Keratinocyte (primary cell): ENCODE measurements at regions not wholly inside any gene's neighbourhood (a gene's known extent, or its start where the extent isn't known, plus 50 kb on each side); places are given as distances from the start of the nearest gene placed in this dataset.

ENCODE experiments used
- DNase-seq: peaks from one replicate; pipeline ENCODE4 v3.0.0-alpha.2; 2011; ENCODE audit warnings: low read depth, missing footprints, low spot score
- FAIRE-seq: peaks from 2 replicates; lab custom pipeline; 2011; peaks lifted over from hg19 to GRCh38; lab: Jason Lieb, UNC
- H2AFZ ChIP-seq: 2 replicates; pipeline ENCODE4 v1.6.0; 2012; ENCODE audit warnings: low read length, control low read depth, inconsistent platforms; ENCODE audit not compliant: control insufficient read depth
- H3K27ac ChIP-seq: 2 replicates; pipeline ENCODE4 v1.5.1; 2011; ENCODE audit warnings: low read length; ENCODE audit not compliant: control insufficient read depth, insufficient read depth
- H3K27me3 ChIP-seq: 3 replicates; pipeline ENCODE4 v1.6.0; 2011; ENCODE audit warnings: low read length; ENCODE audit not compliant: control insufficient read depth, insufficient read depth; ENCODE audit errors: extremely low read depth
- H3K36me3 ChIP-seq, 2 experiments: 2 replicates in 1 of 2; 3 replicates in 1 of 2; pipeline ENCODE4 v1.5.1; 2011; ENCODE audit warnings: low read length in 2 of 2, mild to moderate bottlenecking in 1 of 2; ENCODE audit not compliant: control insufficient read depth in 2 of 2, insufficient read depth in 2 of 2; ENCODE audit errors: extremely low read depth in 1 of 2
- H3K4me1 ChIP-seq: 3 replicates; pipeline ENCODE4 v1.5.1; 2011; ENCODE audit warnings: low read length; ENCODE audit not compliant: control insufficient read depth, insufficient read depth; ENCODE audit errors: extremely low read depth
- H3K4me2 ChIP-seq: 3 replicates; pipeline ENCODE4 v1.6.0; 2011; ENCODE audit warnings: low read depth, low read length; ENCODE audit not compliant: control insufficient read depth, insufficient read depth; ENCODE audit errors: extremely low read depth
- H3K4me3 ChIP-seq, 3 experiments: fragments of 200-600 bp in 1 of 3; sonication (generic) in 1 of 3; 2 replicates in 2 of 3; 3 replicates in 1 of 3; pipeline ENCODE4 v1.5.1; 2011 to 2016; ENCODE audit warnings: low read length in 3 of 3, mild to moderate bottlenecking in 3 of 3, control low read depth in 2 of 3, inconsistent platforms in 1 of 3, low read depth in 1 of 3, mixed read lengths in 1 of 3, mixed run types in 1 of 3, moderate library complexity in 1 of 3; ENCODE audit not compliant: control insufficient read depth in 2 of 3, insufficient read depth in 2 of 3; ENCODE audit errors: extremely low read depth in 1 of 3
- H3K79me2 ChIP-seq: 2 replicates; pipeline ENCODE4 v1.6.0; 2012; ENCODE audit warnings: low read length; ENCODE audit not compliant: control insufficient read depth, insufficient read depth
- H3K9ac ChIP-seq: 3 replicates; pipeline ENCODE4 v1.6.0; 2011; ENCODE audit warnings: low read length; ENCODE audit not compliant: control insufficient read depth, insufficient read depth; ENCODE audit errors: extremely low read depth
- H3K9me1 ChIP-seq: 3 replicates; pipeline ENCODE4 v1.6.0; 2011; ENCODE audit warnings: low read length; ENCODE audit not compliant: control insufficient read depth, insufficient read depth; ENCODE audit errors: extremely low read depth
- H3K9me3 ChIP-seq: 2 replicates; pipeline ENCODE4 v1.5.1; 2012; ENCODE audit warnings: low read depth, low read length; ENCODE audit not compliant: control insufficient read depth
- H4K20me1 ChIP-seq: 3 replicates; pipeline ENCODE4 v1.6.0; 2011; ENCODE audit warnings: low read length; ENCODE audit not compliant: control insufficient read depth, insufficient read depth; ENCODE audit errors: extremely low read depth
- CTCF ChIP-seq, 3 experiments: IDR thresholded peaks in 1 of 3; conservative IDR thresholded peaks in 1 of 3; optimal IDR thresholded peaks in 1 of 3; 2 replicates in 2 of 3; 3 replicates in 1 of 3; pipeline versions ENCODE3 to v1.5.1; 2011; ENCODE audit warnings: low read length in 3 of 3, mild to moderate bottlenecking in 3 of 3, moderate library complexity in 2 of 3, control low read depth in 1 of 3, inconsistent platforms in 1 of 3; ENCODE audit not compliant: insufficient read depth in 2 of 3; ENCODE audit errors: extremely low read depth in 1 of 3
- EZH2 ChIP-seq: IDR thresholded peaks from one replicate; pipeline ENCODE4 v1.6.1; 2012; ENCODE audit warnings: inconsistent platforms, mild to moderate bottlenecking, low read length, moderate library complexity
- dilution Hi-C: fragments of 300-500 bp; cut with MboI; formaldehyde crosslinking; loops from one replicate; pipeline ENCODE4 v1.7.0; 2020; ENCODE audit warnings: low sequenced_read_pairs; ENCODE audit not compliant: extremely low pct_ligation_motif_present

DNA sequence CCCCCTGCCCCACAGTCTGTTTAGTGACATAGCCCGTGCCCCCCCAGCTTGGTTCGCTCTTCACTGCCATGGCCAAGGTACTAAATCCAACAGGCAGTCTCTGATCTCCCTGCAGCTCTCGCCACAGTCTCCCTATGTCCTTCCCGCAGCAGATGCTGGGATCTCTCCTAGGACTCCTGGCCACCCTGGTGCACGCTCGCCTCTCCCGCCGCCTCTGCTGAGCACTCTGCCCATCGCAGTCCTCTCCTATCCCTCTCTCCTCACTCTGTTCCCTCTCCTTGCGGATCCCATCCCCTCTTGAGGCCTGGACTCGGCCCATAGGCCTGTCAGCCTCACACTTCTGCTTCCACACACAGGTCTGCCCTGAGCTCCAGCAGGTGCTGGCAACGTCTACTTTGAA, 204.8 kb upstream of the TCERG1L start:
- dilution Hi-C loops: no loop called here
- Histone ChIP-seq H3K27ac (no peak overlapping the region), H3K27me3 (no peaks in the 10 kb centered on the region), H4K20me1 (no peaks in the 10 kb centered on the region), H3K79me2 (no peaks in the 10 kb centered on the region), H3K36me3 (no peaks in the 10 kb centered on the region), H3K4me1 (no peaks in the 10 kb centered on the region), H3K9ac (no peak overlapping the region), H3K9me3 (peaks cover 19% of the 10 kb centered on the region), H2AFZ (no peak overlapping the region), H3K9me1 (no peaks in the 10 kb centered on the region), H3K4me2 (no peak overlapping the region), H3K4me3 (no peak overlapping the region)
- TF ChIP-seq CTCF (optimal IDR thresholded peaks at IDR 0.05 in 1 of 3, IDR thresholded peaks at IDR 0.05 in 1 of 3, conservative IDR thresholded peaks at IDR 0.05 in 1 of 3; ENCODE audit: extremely low read depth in 1 of 3, insufficient read depth in 2 of 3, low read length in 3 of 3) (no peak), EZH2 (no peak)
- no peak for FAIRE-seq
- no peak for DNase-seq

GRCh38 chr10:131517781-131518180, 206.3 kb upstream of the TCERG1L start:
- H3K4me2 ChIP-seq: no peak overlapping the region
- H2AFZ ChIP-seq: no peak overlapping the region
- H4K20me1 ChIP-seq: no peaks in the 10 kb centered on the region
- no peaks in the 10 kb centered on the region for H3K9me1 ChIP-seq
- no peaks in the 10 kb centered on the region for H3K4me1 ChIP-seq
- no peak overlapping the region for H3K4me3 ChIP-seq
- FAIRE-seq (no peak), DNase-seq (no peak)
- H3K27ac ChIP-seq: no peak overlapping the region
- dilution Hi-C loops: no loop called here
- no peaks in the 10 kb centered on the region for H3K27me3 ChIP-seq
- peaks cover 11% of the 10 kb centered on the region for H3K9me3 ChIP-seq
- no peaks in the 10 kb centered on the region for H3K36me3 ChIP-seq
- H3K79me2 ChIP-seq: no peaks in the 10 kb centered on the region
- H3K9ac ChIP-seq: no peak overlapping the region
- TF ChIP-seq EZH2 (no peak), CTCF (optimal IDR thresholded peaks at IDR 0.05 in 1 of 3, IDR thresholded peaks at IDR 0.05 in 1 of 3, conservative IDR thresholded peaks at IDR 0.05 in 1 of 3; ENCODE audit: extremely low read depth in 1 of 3, insufficient read depth in 2 of 3, low read length in 3 of 3) (no peak)
